ENCODE measurements at regions not wholly inside any gene's neighbourhood (a gene's known extent, or its start where the extent isn't known, plus 50 kb on each side); places are given as distances from the start of the nearest gene placed in this dataset.

- TF ChIP-seq FOXP2 (optimal IDR thresholded peaks at IDR 0.05; ENCODE audit: borderline replicate concordance, extremely low read depth, extremely low read length, insufficient read depth), result no peak
- no peak for TF ChIP-seq REST (IDR thresholded peaks at IDR 0.05; ENCODE audit: insufficient read depth in 1 of 2, low read depth in 2 of 2, low read length in 2 of 2)
- no peak for TF ChIP-seq TAF1 (IDR thresholded peaks at IDR 0.05; ENCODE audit: borderline replicate concordance, insufficient read depth, low read length)
- no peak for TF ChIP-seq SIN3A (IDR thresholded peaks at IDR 0.05; ENCODE audit: borderline replicate concordance, insufficient read depth, low read length)
- TF ChIP-seq POLR2AphosphoS5 (IDR thresholded peaks at IDR 0.05; ENCODE audit: low read depth, low read length), result no peak
These were observed 570.4 kb upstream of the ST8SIA4 start for GRCh38 chr5:101473483-101473882.

- TF ChIP-seq TAF1 (IDR thresholded peaks at IDR 0.05; ENCODE audit: borderline replicate concordance, insufficient read depth, low read length) (no peak), SIN3A (IDR thresholded peaks at IDR 0.05; ENCODE audit: borderline replicate concordance, insufficient read depth, low read length) (no peak), REST (IDR thresholded peaks at IDR 0.05; ENCODE audit: insufficient read depth in 1 of 2, low read depth in 2 of 2, low read length in 2 of 2) (no peak), FOXP2 (optimal IDR thresholded peaks at IDR 0.05; ENCODE audit: borderline replicate concordance, extremely low read depth, extremely low read length, insufficient read depth) (no peak), POLR2AphosphoS5 (IDR thresholded peaks at IDR 0.05; ENCODE audit: low read depth, low read length) (no peak)
These were observed 558.4 kb upstream of the ST8SIA4 start for GRCh38 chr5:101461455-101461854.

GRCh38 chr5:101458587-101458986, 555.5 kb upstream of the ST8SIA4 start:
- TF ChIP-seq FOXP2 (optimal IDR thresholded peaks at IDR 0.05; ENCODE audit: borderline replicate concordance, extremely low read depth, extremely low read length, insufficient read depth) (no peak), TAF1 (IDR thresholded peaks at IDR 0.05; ENCODE audit: borderline replicate concordance, insufficient read depth, low read length) (no peak), REST (IDR thresholded peaks at IDR 0.05; ENCODE audit: insufficient read depth in 1 of 2, low read depth in 2 of 2, low read length in 2 of 2) (no peak), SIN3A (IDR thresholded peaks at IDR 0.05; ENCODE audit: borderline replicate concordance, insufficient read depth, low read length) (no peak), POLR2AphosphoS5 (IDR thresholded peaks at IDR 0.05; ENCODE audit: low read depth, low read length) (no peak)

- TF ChIP-seq SIN3A (IDR thresholded peaks at IDR 0.05; ENCODE audit: borderline replicate concordance, insufficient read depth, low read length), result no peak
- no peak for TF ChIP-seq TAF1 (IDR thresholded peaks at IDR 0.05; ENCODE audit: borderline replicate concordance, insufficient read depth, low read length)
- no peak for TF ChIP-seq REST (IDR thresholded peaks at IDR 0.05; ENCODE audit: insufficient read depth in 1 of 2, low read depth in 2 of 2, low read length in 2 of 2)
- TF ChIP-seq FOXP2 (optimal IDR thresholded peaks at IDR 0.05; ENCODE audit: borderline replicate concordance, extremely low read depth, extremely low read length, insufficient read depth), result no peak
- no peak for TF ChIP-seq POLR2AphosphoS5 (IDR thresholded peaks at IDR 0.05; ENCODE audit: low read depth, low read length)
These were observed 552.8 kb upstream of the ST8SIA4 start for GRCh38 chr5:101455851-101456250.

- TF ChIP-seq POLR2AphosphoS5 (IDR thresholded peaks at IDR 0.05; ENCODE audit: low read depth, low read length) (no peak), SIN3A (IDR thresholded peaks at IDR 0.05; ENCODE audit: borderline replicate concordance, insufficient read depth, low read length) (no peak), REST (IDR thresholded peaks at IDR 0.05; ENCODE audit: insufficient read depth in 1 of 2, low read depth in 2 of 2, low read length in 2 of 2) (no peak), FOXP2 (optimal IDR thresholded peaks at IDR 0.05; ENCODE audit: borderline replicate concordance, extremely low read depth, extremely low read length, insufficient read depth) (no peak), TAF1 (IDR thresholded peaks at IDR 0.05; ENCODE audit: borderline replicate concordance, insufficient read depth, low read length) (no peak)
These were observed 552.0 kb upstream of the ST8SIA4 start for GRCh38 chr5:101455048-101455447.
